Sigmoid colon (tissue), 4 donors: ENCODE measurements at regions not wholly inside any gene's neighbourhood (a gene's known extent, or its start where the extent isn't known, plus 50 kb on each side); places are given as distances from the start of the nearest gene placed in this dataset.

Experiments used
- EP300 ChIP-seq, 4 donors: sonication (generic); formaldehyde crosslinking; IDR thresholded peaks; one replicate each; pipeline ENCODE4 v1.6.1; 2017; ENCODE audit warnings: antibody characterized with exemption in 4 of 4
- POLR2A ChIP-seq, 2 donors: fragments of 450-650 bp; IDR thresholded peaks; one replicate each; pipeline ENCODE4 v1.6.1; 2016; ENCODE audit warnings: antibody characterized with exemption in 2 of 2, mild to moderate bottlenecking in 2 of 2, moderate library complexity in 2 of 2
- POLR2AphosphoS5 ChIP-seq, 4 donors: sonication (generic); formaldehyde crosslinking; IDR thresholded peaks; one replicate each; pipeline ENCODE4 v1.6.1; 2017; ENCODE audit warnings: antibody characterized with exemption in 4 of 4
- TF ChIP-seq, protein P1 (sequence below), 4 experiments: fragments of 450-650 bp in 3 of 4; fragments of 200-600 bp in 1 of 4; IDR thresholded peaks; one replicate each; pipeline ENCODE4 v1.5.1; 2016 to 2019; ENCODE audit warnings: antibody characterized with exemption in 4 of 4, mild to moderate bottlenecking in 3 of 4, moderate library complexity in 2 of 4

DNA sequence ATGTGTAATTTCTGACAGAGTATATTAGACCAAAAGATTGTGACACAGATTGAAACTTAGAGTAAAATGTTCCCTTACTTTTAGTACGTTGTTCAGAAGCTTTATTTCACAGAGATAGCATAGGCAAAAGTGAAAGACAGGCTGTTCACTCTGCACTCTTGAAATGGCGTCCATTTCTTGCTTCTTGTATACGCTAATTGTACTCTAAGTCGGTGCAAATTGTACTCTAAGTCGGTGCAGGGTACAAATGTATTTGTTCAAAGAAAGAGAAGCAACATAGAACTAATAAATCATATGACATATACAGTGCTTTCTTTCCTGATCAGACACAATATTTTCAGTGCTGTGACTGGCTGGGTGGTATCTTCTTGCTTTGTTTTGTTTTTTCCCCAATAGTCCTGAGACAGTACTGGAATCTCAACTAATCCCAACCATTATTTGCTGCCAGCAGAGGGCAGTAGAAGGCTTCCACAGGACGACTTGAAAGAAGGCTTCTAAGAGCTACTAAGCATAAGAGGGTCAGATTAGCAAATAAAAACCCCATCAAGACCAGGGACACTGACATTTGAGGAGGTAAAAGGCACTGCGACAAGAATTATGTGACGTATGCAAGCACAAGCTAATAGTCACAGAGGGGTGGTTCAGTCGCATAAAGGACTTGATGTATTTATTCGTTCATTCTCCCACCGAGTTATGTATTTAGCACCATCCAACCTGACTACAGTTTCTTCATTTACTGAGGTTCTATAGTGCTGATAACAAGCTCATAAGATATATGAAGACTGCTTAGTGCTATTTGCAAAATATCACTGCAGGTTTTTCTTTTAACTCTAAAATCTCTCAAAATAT is 831.8 kb downstream of the TAF11L14 start:
- TF ChIP-seq EP300 (IDR thresholded peaks at IDR 0.05) (no peak), POLR2AphosphoS5 (IDR thresholded peaks at IDR 0.05) (no peak), POLR2A (IDR thresholded peaks at IDR 0.05) (no peak)
- TF ChIP-seq, protein P1, sequence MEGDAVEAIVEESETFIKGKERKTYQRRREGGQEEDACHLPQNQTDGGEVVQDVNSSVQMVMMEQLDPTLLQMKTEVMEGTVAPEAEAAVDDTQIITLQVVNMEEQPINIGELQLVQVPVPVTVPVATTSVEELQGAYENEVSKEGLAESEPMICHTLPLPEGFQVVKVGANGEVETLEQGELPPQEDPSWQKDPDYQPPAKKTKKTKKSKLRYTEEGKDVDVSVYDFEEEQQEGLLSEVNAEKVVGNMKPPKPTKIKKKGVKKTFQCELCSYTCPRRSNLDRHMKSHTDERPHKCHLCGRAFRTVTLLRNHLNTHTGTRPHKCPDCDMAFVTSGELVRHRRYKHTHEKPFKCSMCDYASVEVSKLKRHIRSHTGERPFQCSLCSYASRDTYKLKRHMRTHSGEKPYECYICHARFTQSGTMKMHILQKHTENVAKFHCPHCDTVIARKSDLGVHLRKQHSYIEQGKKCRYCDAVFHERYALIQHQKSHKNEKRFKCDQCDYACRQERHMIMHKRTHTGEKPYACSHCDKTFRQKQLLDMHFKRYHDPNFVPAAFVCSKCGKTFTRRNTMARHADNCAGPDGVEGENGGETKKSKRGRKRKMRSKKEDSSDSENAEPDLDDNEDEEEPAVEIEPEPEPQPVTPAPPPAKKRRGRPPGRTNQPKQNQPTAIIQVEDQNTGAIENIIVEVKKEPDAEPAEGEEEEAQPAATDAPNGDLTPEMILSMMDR (IDR thresholded peaks at IDR 0.05): peak in 2 of 4 experiments; percentile 25 to 55
